CD4-positive, CD25-positive, alpha-beta regulatory T cell (primary cell): ENCODE measurements at regions not wholly inside any gene's neighbourhood (a gene's known extent, or its start where the extent isn't known, plus 50 kb on each side); places are given as distances from the start of the nearest gene placed in this dataset.
"Not testable (repeated sequence)": the region's sequence is repeated elsewhere in the genome, so short reads cannot be mapped to it uniquely, and the experiment has no call there.

ENCODE experiments used
- ATAC-seq, 2 donors: fragments of 150-1000 bp; cut with Tn5 transposase; one replicate each; pipeline ENCODE4 v1.10.0; 2021; ENCODE audit warnings: low read depth in 2 of 2, moderate number of reproducible peaks in 2 of 2, moderate library complexity in 1 of 2
- DNase-seq, 3 donors: peaks; one replicate each; pipeline versions ENCODE4 v3.0.0 to v3.0.0-alpha.2; 2012 to 2022; ENCODE audit warnings: mixed read lengths in 1 of 3
- H3K27ac ChIP-seq: one replicate; pipeline ENCODE4 v1.7.0; 2013; ENCODE audit warnings: mild to moderate bottlenecking, low read length; ENCODE audit not compliant: insufficient read depth, poor library complexity, severe bottlenecking
- H3K27me3 ChIP-seq: one replicate; pipeline ENCODE4 v1.7.0; 2013; ENCODE audit warnings: low read length; ENCODE audit not compliant: control insufficient read depth, insufficient read depth
- H3K36me3 ChIP-seq: one replicate; pipeline ENCODE4 v1.7.0; 2013; ENCODE audit warnings: mild to moderate bottlenecking, low read length, moderate library complexity; ENCODE audit not compliant: control insufficient read depth, insufficient read depth
- H3K4me1 ChIP-seq: 2 replicates; pipeline ENCODE4 v1.7.0; 2013; ENCODE audit warnings: mild to moderate bottlenecking, low read length; ENCODE audit not compliant: insufficient read depth, control insufficient read depth, poor library complexity, severe bottlenecking
- H3K4me3 ChIP-seq: one replicate; pipeline ENCODE4 v1.7.0; 2013; ENCODE audit warnings: low read depth, mild to moderate bottlenecking, low read length, moderate library complexity
- H3K9me3 ChIP-seq, 2 experiments: 1 replicate in 1 of 2; 2 replicates in 1 of 2; pipeline ENCODE4 v1.7.0; 2013; ENCODE audit warnings: low read length in 2 of 2, mild to moderate bottlenecking in 1 of 2, moderate library complexity in 1 of 2; ENCODE audit not compliant: control insufficient read depth in 2 of 2
- H3K27ac Mint-ChIP-seq, 3 donors: one replicate each; pipeline ENCODE4 v1.8.0; 2020 to 2022; ENCODE audit warnings: mild to moderate bottlenecking in 3 of 3, mixed read lengths in 3 of 3, moderate library complexity in 2 of 3
- H3K27me3 Mint-ChIP-seq: one replicate; pipeline ENCODE4 v1.8.0; 2022; ENCODE audit warnings: mild to moderate bottlenecking, mixed read lengths
- H3K36me3 Mint-ChIP-seq: one replicate; pipeline ENCODE4 v1.8.0; 2020; ENCODE audit warnings: mixed read lengths
- H3K4me1 Mint-ChIP-seq, 4 donors: one replicate each; pipeline ENCODE4 v1.8.0; 2020 to 2022; ENCODE audit warnings: mixed read lengths in 4 of 4, mild to moderate bottlenecking in 1 of 4
- H3K4me3 Mint-ChIP-seq, 4 donors: one replicate each; pipeline ENCODE4 v1.8.0; 2020 to 2022; ENCODE audit warnings: mild to moderate bottlenecking in 4 of 4, mixed read lengths in 4 of 4, moderate library complexity in 3 of 4
- H3K9me3 Mint-ChIP-seq, 7 donors: one replicate each; pipeline ENCODE4 v1.8.0; 2020 to 2022; ENCODE audit warnings: mixed read lengths in 7 of 7, mild to moderate bottlenecking in 3 of 7, moderate library complexity in 2 of 7

GRCh38 chr3:95813244-95813643 lies 1001.1 kb upstream of the EPHA6 start:
- Mint-ChIP-seq H3K9me3 (peaks cover 0 to 14% (median 4%) of the 10 kb centered on the region in 7 donors), H3K27ac (no peak overlapping the region), H3K4me1 (no peaks in the 10 kb centered on the region), H3K27me3 (no peaks in the 10 kb centered on the region), H3K36me3 (no peaks in the 10 kb centered on the region), H3K4me3 (no peak overlapping the region)
- Histone ChIP-seq H3K27me3 (no peaks in the 10 kb centered on the region), H3K4me1 (no peaks in the 10 kb centered on the region), H3K36me3 (no peaks in the 10 kb centered on the region), H3K4me3 (no peak overlapping the region), H3K9me3 (peaks cover 0 to 2% of the 10 kb centered on the region in 2 experiments), H3K27ac (no peak overlapping the region)
- no peak for DNase-seq
- ATAC-seq = no peak

- H3K9me3 ChIP-seq = no peaks in the 10 kb centered on the region
- Mint-ChIP-seq H3K36me3 (no peaks in the 10 kb centered on the region), H3K27ac (no peak overlapping the region), H3K4me3 (no peak overlapping the region), H3K9me3 (peaks cover 0 to 8% (median 2%) of the 10 kb centered on the region in 7 donors), H3K4me1 (no peaks in the 10 kb centered on the region), H3K27me3 (no peaks in the 10 kb centered on the region)
- no peaks in the 10 kb centered on the region for H3K27me3 ChIP-seq
- H3K4me1 ChIP-seq = no peaks in the 10 kb centered on the region
- DNase-seq = no peak
- H3K4me3 ChIP-seq = no peak overlapping the region
- H3K36me3 ChIP-seq = no peaks in the 10 kb centered on the region
- no peak overlapping the region for H3K27ac ChIP-seq
- no peak for ATAC-seq
Observed at GRCh38 chr3:95815828-95816227, 998.6 kb upstream of the EPHA6 start.

GRCh38 chr3:95826419-95826818 lies 988.0 kb upstream of the EPHA6 start:
- Mint-ChIP-seq H3K27ac (no peak overlapping the region), H3K4me1 (no peaks in the 10 kb centered on the region), H3K27me3 (no peaks in the 10 kb centered on the region), H3K4me3 (no peak overlapping the region), H3K9me3 (peaks cover 0 to 21% (median 0%) of the 10 kb centered on the region in 7 donors), H3K36me3 (no peaks in the 10 kb centered on the region)
- H3K4me3 ChIP-seq = no peak overlapping the region
- H3K4me1 ChIP-seq = no peaks in the 10 kb centered on the region
- no peaks in the 10 kb centered on the region for H3K9me3 ChIP-seq
- H3K36me3 ChIP-seq = no peaks in the 10 kb centered on the region
- DNase-seq (no peak), ATAC-seq (no peak)
- no peak overlapping the region for H3K27ac ChIP-seq
- no peaks in the 10 kb centered on the region for H3K27me3 ChIP-seq

- DNase-seq = no peak
- Histone ChIP-seq H3K4me3 (no peak overlapping the region), H3K27me3 (no peaks in the 10 kb centered on the region), H3K36me3 (no peaks in the 10 kb centered on the region), H3K27ac (no peak overlapping the region), H3K9me3 (no peaks in the 10 kb centered on the region), H3K4me1 (no peaks in the 10 kb centered on the region)
- no peaks in the 10 kb centered on the region for H3K36me3 Mint-ChIP-seq
- no peaks in the 10 kb centered on the region for H3K27me3 Mint-ChIP-seq
- peaks cover 0 to 39% (median 10%) of the 10 kb centered on the region in 7 donors for H3K9me3 Mint-ChIP-seq
- ATAC-seq = no peak
- no peak overlapping the region for H3K4me3 Mint-ChIP-seq
- no peaks in the 10 kb centered on the region for H3K4me1 Mint-ChIP-seq
- no peak overlapping the region for H3K27ac Mint-ChIP-seq
Observed at GRCh38 chr3:95832146-95832545, 982.2 kb upstream of the EPHA6 start.

GRCh38 chr3:95860628-95861027 lies 953.8 kb upstream of the EPHA6 start:
- H3K27ac ChIP-seq, H3K27ac Mint-ChIP-seq, DNase-seq, H3K27me3 Mint-ChIP-seq, ATAC-seq, H3K36me3 Mint-ChIP-seq, H3K4me3 ChIP-seq, H3K4me3 Mint-ChIP-seq, H3K9me3 ChIP-seq, H3K4me1 ChIP-seq, H3K4me1 Mint-ChIP-seq, H3K36me3 ChIP-seq, H3K27me3 ChIP-seq: not testable (repeated sequence)
- peaks cover 5 to 26% (median 12%) of the 10 kb centered on the region in 7 donors for H3K9me3 Mint-ChIP-seq

- H3K4me1 ChIP-seq = no peaks in the 10 kb centered on the region
- H3K9me3 ChIP-seq = no peaks in the 10 kb centered on the region
- no peak for ATAC-seq
- no peak overlapping the region for H3K4me3 ChIP-seq
- Mint-ChIP-seq H3K27ac (no peak overlapping the region), H3K36me3 (no peaks in the 10 kb centered on the region), H3K4me3 (no peak overlapping the region), H3K9me3 (peaks cover 3 to 16% (median 8%) of the 10 kb centered on the region in 7 donors), H3K4me1 (no peaks in the 10 kb centered on the region), H3K27me3 (no peaks in the 10 kb centered on the region)
- DNase-seq = no peak
- H3K36me3 ChIP-seq = no peaks in the 10 kb centered on the region
- H3K27ac ChIP-seq = no peak overlapping the region
- no peaks in the 10 kb centered on the region for H3K27me3 ChIP-seq
Observed at GRCh38 chr3:95883801-95884200, 930.6 kb upstream of the EPHA6 start.

GRCh38 chr3:95886616-95887015 lies 927.8 kb upstream of the EPHA6 start:
- H3K36me3 Mint-ChIP-seq = no peaks in the 10 kb centered on the region
- H3K4me3 Mint-ChIP-seq = no peak overlapping the region
- H3K27me3 ChIP-seq = no peaks in the 10 kb centered on the region
- H3K27ac Mint-ChIP-seq = no peak overlapping the region
- no peak for ATAC-seq
- no peaks in the 10 kb centered on the region for H3K27me3 Mint-ChIP-seq
- no peak for DNase-seq
- no peaks in the 10 kb centered on the region for H3K4me1 ChIP-seq
- no peak overlapping the region for H3K27ac ChIP-seq
- no peaks in the 10 kb centered on the region for H3K9me3 ChIP-seq
- no peaks in the 10 kb centered on the region for H3K4me1 Mint-ChIP-seq
- H3K4me3 ChIP-seq = no peak overlapping the region
- H3K9me3 Mint-ChIP-seq = peaks cover 3 to 19% (median 8%) of the 10 kb centered on the region in 7 donors
- no peaks in the 10 kb centered on the region for H3K36me3 ChIP-seq

GRCh38 chr3:95887114-95887513 lies 927.3 kb upstream of the EPHA6 start:
- Mint-ChIP-seq H3K27ac (no peak overlapping the region), H3K4me1 (no peaks in the 10 kb centered on the region), H3K4me3 (no peak overlapping the region), H3K27me3 (no peaks in the 10 kb centered on the region), H3K36me3 (no peaks in the 10 kb centered on the region), H3K9me3 (peaks cover 3 to 17% (median 7%) of the 10 kb centered on the region in 7 donors)
- Histone ChIP-seq H3K27ac (no peak overlapping the region), H3K36me3 (no peaks in the 10 kb centered on the region), H3K4me3 (no peak overlapping the region), H3K9me3 (no peaks in the 10 kb centered on the region), H3K27me3 (no peaks in the 10 kb centered on the region), H3K4me1 (no peaks in the 10 kb centered on the region)
- DNase-seq = no peak
- no peak for ATAC-seq
